Right kidney (tissue), 1 donor: ENCODE measurements at regions not wholly inside any gene's neighbourhood (a gene's known extent, or its start where the extent isn't known, plus 50 kb on each side); places are given as distances from the start of the nearest gene placed in this dataset.
"Not testable (repeated sequence)": the region's sequence is repeated elsewhere in the genome, so short reads cannot be mapped to it uniquely, and the experiment has no call there.

ENCODE experiments used
- DNase-seq: peaks from one replicate; pipeline ENCODE4 v3.0.0-alpha.2; 2016

DNA sequence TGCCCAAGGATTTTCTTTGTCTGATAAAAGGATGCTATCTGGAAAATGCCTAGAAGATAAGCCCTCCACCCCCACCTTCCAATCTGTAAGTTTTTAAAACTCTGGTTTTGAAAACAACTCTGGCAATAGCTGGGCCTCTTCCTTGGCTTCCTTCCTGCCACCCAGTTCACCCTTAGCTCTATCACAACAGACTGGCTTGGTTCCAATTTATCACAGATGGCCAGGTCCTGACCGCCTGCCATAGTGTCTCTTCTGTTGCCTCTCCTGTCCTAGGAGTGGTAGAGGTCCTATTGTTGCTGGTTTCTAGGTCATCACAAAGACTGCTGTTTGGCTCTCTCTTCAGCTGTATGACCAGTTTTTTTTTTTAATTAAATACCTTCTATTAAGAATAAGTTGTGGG lies 1727.9 kb upstream of the SLC39A10 start:
- DNase-seq: no peak

DNA sequence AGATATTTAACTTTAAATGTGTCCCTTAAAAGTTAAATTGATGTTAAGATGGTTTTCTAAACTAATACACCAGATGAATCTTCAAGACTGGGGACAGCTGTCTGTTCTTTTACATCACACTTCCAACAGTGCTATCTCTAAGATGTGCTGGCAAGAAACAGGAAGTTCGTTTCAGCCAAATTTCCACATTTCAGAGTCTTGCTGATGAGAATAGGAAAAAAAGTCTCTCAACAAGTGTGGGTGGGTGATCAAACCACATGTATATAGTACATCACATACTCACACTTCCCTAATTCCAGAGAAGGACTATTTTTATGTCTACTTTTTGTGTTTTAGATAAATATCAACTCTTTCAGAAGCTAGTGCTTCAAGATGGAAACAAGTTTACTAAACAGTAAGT lies 1712.8 kb upstream of the TMEFF2 start:
- no peak for DNase-seq

DNA sequence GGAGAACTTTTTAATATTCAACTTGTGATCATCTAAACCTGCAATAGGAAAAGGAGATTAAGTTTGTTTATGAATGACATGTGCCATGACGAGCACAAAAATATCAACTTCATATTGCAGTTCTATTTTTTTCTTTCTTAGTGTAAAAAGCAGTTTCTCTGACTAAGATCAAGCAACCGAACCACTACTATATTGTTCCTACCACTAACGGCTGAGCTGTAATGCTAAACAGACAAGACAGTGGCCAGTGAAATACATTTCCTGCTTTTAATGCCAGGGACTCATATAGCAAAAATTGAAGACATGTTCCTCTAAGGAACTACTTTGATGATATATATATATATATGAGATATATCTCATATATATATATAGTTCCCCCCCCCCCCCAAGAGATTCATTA lies 1705.6 kb upstream of the TMEFF2 start:
- no peak for DNase-seq

DNA sequence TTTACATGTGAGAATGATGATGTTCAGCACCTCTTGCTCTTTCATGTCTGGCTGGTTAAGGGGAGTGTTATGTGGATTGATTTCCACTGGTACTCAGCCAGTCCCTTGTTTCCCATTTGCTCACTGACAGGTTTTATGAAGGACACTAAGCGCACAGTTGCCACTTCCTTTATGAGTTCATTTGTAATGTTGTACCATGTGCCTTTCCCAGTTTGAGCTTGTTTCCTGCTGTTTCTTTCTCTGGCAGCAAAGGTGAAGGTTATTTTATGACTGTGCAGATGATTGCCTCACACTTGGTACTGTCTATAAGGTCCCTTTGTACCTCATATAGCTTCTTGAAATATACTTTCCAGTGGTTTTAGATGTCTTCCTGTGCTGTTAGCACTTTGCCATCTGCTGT lies 1700.5 kb upstream of the TMEFF2 start:
- no peak for DNase-seq

DNA sequence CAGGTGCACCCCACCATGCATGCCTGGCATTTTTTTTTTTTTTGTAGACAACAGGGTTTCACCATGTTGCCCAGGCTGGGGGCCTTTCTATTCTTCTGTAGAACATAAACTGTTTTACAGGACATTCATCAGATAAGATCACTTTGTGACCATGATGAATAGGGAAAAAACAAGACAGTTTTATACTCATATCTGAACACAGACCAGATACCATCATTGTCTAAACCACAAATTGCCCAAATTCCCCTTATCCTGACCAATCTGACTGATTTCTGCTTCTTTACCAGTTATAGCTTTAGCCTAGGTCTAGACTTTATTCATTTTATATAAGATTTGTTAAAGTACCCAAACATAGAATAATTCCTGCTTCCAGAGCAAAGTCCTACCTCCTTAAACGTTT lies 1699.3 kb upstream of the TMEFF2 start:
- DNase-seq: no peak

DNA sequence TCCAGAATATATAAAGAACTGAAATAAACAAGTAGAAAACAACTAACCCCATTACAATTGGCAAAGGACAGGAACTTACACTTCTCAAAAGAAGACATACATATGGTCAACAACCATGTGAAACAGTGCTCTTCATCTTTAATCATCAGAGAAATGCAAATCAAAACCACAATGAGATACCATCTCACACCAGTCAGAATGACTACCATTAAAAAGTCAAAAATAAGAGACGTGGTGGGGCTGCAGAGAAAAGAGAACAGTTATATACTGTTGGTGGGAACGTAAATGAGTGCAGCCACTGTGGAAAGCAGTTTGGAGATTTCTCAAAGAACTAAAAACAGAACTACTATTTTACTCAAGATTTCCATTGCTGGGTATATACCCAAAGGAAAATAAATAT lies 1696.3 kb upstream of the TMEFF2 start:
- no peak for DNase-seq

DNA sequence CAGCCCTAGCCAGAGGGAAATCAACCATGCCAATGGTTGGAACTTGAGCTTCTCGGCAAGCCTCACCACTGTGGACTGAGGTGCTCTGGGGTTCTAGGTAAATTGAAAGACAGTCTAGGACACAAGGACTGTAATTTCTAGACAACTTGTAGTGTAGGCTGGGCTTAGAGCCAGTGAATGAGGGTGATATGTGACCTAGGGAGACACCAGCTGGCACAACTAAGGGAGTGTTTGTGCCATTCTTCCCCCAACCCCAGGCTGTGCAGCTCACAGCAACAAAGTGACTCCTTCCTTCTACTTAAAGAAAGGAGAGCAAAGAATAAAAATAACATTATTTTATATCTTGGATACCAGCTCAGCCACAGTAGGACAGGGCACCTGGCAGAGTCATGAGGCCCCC lies 1690.7 kb upstream of the TMEFF2 start:
- no peak for DNase-seq

DNA sequence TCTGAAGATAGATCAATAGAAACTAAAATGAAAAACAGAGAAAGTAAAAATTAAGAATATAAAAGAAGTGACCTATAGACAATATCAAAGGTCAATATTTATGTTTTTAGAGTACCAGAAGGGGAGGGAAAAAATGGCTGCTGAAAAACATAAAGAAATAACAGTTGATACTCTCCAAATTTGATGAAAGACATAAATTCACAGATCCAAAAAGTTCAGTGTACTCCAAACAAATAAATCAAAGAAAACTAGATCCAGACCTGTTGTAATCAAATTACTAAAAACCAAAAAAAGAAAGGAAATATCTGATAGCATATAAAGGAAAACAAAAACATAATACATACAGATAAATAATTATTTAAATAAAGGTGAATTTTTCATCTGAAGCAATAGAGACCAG lies 1689.1 kb upstream of the TMEFF2 start:
- DNase-seq: no peak

DNA sequence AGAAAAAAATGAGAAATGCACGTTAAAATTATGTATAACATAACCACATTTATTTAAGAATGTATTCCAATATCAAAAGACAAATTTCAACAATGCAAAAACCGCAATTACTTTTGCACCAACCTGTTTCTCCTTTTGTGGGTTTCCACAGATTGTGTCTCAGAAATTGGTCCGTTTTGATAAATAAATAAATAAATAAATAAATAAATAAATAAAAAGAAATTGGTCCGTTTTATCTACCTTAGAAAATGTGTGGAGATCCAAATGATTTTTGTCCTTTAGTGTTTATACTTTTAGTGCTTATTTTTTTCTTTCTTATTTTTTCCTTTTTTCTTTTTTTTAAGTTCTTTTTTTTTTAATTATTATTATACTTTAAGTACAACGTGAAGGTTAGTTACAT lies 1682.2 kb upstream of the TMEFF2 start:
- DNase-seq: no peak

DNA sequence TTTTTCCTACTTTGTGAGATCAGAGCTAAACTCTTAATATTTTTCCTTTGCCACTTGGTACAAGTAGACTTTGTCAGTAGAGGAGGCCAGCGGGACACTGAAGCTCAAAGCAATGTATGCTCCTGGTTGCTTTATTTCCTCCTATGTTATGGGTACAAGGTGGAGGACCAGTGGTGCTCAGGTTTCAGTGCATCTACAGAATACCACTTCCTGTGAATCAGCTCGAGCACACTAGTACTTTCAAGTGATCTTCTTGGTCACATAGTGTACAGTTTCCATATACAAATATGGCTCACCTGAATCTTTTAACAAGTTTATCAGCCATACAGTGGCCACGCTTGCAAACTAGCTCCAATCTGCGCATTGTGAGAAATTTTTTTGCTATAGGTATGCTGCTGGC lies 1674.8 kb upstream of the TMEFF2 start:
- DNase-seq: no peak

DNA sequence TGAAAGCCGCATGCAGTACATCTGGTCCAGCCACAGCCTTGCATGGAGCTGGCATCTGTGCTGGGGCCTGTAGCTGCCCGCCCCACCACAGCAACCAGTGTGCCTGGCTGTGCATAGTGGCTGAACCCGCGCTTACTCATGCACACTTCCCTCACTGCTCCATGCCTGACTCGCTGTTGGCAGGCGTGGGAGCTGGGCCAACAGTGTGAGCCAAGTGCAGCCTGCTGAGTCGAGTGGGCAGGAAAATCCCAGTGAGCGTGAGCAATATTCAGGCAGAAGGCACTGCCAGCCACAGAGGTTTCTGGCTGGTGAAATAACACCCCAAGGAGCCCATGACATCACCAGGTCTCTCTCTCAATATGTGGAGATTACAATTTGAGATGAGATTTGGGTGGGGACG lies 1674.1 kb upstream of the TMEFF2 start:
- DNase-seq: no peak

DNA sequence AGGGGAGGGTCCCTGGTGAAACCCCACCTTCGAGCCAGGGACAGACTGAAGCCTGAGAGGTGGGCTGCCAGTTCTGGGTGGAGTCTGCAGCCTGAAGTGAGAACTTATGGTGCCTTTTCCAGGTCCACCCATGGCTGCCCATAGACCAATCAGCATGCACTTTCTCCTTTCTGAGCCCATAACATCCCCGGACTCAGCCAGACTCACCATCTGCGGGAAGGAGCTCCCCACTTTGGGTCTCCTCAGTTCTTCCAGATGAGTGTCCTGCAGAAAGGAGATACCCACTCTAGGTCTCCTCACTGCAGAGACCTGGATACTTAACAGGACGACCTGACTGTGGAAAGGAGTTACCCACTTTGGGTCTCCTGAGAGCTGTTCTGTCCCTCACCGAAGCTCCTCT lies 1673.4 kb upstream of the TMEFF2 start:
- DNase-seq: no peak

DNA sequence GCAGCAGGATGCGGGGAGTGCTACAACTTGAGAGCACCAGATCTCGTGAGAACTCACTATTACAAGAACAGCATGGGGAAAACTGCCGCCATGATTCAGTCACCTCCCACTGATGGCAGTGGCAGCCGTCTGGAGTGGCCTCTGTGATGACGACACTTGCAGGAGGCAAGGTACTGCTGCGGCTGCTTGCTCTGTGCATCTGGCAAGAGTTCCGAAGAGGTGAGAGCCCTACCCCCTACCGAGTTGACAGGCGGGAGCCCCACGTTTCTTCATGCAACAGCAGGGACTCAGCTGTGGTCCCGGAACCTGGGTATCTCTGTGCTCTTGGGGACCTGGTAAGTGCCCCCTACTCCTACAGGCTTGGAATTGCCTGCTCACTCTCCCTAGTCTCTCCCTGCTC lies 1672.7 kb upstream of the TMEFF2 start:
- no peak for DNase-seq

DNA sequence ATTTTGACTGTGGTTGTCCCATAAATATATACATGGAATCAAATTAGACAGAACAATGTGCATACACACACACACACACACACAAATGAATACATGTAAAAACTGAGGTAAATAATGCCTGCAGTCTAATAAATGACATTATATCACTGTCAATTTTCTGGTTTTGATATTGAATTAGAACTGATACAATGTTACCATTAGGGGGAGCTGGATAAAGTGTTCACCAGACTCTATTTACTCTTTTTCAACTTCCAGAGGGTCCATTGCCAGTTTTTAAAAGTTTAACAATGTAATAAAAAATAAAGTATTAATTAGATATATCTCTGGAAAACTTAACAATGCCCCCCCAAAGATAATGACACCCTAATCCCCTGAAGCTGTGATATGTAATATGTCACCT lies 1666.8 kb upstream of the TMEFF2 start:
- DNase-seq: no peak

DNA sequence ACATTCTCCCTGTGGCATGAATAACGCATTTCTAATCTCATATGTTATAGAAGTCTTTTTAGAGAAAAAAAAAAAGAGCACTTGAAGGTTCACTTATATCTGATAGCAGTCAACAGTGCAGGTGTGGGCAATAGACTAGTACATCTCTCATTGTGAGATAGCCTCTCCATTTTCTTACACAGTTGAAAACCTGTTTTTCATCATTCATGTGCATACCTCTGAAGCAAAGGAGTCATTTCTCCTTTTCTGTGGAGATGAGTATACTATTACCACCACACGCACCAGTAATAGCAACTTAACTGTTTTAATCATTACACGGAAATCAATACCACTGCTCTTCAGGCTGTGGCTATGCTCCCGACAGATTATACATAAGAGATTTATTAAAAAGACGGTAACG lies 1653.3 kb upstream of the TMEFF2 start:
- DNase-seq: no peak

DNA sequence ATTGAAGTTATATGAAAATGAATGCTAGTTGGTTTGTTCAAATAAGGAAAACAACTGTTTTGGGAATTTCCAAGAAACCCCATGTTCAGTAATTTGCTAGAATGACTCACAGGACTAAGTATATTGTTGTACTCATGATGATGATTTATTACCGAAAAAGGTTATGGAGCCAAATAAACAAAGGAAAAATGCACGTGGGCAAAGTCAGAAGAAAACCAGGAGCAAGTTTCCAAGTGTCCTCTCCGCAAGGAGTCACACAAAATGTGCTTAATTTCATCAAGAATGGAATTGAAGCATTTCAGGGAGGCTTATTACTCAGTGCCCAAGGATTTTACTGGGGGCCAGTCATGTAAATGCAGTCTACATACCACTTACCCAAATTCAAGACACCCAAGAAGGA lies 1652.4 kb upstream of the TMEFF2 start:
- DNase-seq: no peak

DNA sequence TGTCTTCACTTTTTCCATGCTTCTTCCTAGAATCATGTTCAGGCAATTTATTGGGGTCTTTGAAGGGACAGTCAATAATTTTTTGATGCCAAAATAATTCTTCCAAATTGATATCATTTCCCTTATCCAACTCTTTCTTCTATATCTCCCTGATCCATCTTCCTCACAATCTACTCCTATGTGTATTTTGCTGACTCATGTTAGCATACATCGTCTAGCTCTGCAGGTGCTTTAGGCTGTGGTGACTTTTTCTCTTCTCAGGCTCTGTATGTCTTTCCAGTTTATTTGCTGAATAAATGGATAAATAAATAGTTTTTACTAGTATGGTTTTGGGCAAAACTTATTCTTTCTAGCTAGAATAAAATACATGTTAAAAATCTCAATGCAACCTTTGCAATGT lies 1650.9 kb upstream of the TMEFF2 start:
- no peak for DNase-seq

DNA sequence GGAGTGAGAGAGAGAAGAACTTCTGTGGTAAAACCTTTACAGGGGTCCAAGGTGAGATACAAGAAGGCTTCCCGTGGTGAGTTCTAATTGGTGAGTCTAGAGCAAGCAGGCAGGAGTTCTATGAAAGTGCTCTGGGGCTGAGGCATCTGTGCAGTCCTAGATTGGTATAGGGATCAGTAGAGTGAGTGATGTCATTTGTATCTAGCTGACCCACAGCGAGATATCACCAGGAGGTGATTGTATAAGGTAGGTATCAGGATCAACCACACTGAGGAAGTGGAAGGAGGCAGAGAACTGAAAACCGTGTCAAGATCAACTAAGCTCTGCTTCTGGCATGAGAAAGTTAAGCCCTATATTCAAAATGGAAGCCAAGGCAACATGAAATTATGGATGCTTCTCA lies 1648.9 kb upstream of the TMEFF2 start:
- no peak for DNase-seq

DNA sequence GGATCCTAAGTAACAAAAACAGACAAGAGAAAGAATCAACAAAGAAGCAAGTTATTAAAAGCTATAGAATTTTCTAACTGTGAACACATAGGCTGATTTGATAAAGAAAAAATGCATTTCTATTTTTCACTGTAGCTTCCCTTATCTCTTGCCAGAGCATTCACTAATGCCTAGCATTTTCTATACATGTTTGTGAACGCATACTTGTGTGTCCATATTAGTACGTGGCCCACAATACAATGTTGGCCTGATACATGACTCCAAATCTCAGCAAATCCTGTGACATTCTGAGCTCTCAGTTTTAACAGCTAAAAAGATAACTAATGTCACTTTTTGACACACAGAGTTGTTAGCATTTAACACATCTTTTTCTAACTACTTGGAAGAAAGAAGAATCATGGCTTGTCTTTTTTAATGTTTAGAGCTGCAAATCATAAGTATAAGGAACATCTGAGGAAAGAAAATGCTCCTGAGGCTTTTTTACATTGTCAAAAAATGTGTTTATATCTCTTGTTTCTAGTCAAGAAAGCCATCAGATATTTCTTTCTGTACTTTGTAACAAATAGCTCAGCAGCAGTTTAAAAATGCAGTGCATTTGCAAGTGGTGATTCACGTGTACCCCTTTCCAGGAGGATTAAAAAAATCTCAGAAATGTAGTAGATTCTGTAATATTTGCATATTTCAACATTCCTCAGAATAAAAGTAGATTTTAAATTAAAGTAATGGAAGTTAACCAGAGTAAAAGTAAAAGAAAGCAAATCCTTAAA lies 1646.8 kb upstream of the TMEFF2 start:
- no peak for DNase-seq

DNA sequence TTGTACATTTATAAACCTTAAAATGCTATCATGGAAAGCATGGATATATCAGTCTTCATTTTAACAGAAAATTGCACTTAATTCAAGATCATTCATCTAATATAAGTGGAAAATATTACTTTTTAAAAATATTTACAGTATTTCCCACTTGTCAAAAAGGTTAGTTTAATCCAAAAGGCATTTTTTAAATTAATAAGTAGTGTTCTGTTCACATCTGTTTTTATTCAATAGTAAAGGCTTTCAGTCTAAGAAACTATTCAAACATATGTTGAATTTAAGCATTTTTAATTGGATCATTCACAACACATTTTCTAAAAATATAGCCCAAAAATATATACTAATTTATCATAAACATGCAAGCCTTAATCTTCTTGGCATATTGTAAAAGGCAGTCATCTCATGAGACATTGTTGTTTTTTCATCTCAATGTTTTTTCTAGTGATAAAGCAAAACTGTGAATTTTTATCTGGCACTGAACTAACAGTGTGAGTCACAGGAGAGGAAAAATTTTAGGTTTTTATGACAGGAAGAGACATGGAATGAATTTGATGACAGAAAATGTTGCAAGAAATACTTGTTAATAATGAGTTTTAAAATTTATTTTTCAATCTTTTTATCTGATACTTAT lies 1642.5 kb upstream of the TMEFF2 start:
- no peak for DNase-seq

DNA sequence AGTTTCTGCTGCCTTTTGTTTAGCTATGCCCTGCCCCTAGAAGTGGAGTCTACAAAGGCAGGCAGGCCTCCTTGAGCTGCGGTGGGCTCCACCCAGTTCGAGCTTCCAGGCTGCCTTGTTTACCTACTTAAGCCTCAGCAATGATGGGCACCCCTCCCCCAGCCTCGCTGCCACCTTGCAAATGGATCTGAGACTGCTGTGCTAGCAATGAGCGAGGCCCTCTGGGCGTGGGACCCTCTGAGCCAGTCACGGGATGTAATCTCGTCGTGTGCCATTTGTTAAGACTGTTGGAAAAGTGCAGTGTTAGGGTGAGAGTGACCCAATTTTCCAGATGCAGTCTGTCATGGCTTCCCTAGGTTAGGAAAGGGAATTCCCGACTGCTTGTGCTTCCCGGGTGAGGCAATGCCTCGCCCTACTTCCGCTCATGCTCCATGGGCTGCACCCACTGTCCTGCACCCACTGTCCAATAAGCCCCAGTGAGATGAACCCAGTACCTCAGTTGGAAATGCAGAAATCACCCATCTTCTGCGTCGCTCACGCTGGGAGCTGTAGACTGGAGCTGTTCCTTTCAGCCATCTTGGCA lies 1641.8 kb upstream of the TMEFF2 start:
- DNase-seq: not testable (repeated sequence)

DNA sequence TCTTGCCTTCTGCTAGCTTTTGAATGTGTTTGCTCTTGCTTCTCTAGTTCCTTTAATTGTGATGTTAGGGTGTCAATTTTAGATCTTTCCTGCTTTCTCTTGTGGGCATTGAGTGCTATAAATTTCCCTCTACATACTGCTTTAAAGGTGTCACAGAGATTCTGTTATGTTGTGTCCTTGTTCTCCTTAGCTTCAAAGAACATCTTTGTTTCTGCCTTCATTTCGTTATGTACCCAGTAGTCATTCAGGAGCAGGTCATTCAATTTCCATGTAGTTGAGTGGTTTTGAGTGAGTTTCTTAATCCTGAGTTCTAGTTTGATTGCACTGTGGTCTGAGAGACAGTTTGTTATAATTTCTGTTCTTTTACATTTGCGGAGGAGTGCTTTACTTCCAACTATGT lies 1639.2 kb upstream of the TMEFF2 start:
- not testable (repeated sequence) for DNase-seq

DNA sequence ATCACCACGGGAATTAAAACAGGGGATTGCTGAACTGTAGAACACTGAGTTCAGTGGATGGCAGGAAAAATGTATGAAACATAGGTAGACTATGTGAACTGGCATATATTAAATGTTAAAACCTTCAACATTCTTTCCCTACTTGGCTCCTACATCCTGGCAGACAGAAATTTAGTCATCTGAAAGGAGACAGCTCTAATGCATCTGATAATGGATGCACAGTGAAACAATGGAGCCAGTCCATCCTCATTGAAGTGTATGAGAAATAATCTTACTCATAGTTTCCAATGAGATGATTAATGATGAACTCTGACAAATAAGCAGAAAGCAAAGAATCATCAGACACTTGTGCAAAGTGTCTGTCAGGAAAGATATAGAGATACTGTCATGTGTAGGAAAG lies 1629.7 kb upstream of the TMEFF2 start:
- no peak for DNase-seq

DNA sequence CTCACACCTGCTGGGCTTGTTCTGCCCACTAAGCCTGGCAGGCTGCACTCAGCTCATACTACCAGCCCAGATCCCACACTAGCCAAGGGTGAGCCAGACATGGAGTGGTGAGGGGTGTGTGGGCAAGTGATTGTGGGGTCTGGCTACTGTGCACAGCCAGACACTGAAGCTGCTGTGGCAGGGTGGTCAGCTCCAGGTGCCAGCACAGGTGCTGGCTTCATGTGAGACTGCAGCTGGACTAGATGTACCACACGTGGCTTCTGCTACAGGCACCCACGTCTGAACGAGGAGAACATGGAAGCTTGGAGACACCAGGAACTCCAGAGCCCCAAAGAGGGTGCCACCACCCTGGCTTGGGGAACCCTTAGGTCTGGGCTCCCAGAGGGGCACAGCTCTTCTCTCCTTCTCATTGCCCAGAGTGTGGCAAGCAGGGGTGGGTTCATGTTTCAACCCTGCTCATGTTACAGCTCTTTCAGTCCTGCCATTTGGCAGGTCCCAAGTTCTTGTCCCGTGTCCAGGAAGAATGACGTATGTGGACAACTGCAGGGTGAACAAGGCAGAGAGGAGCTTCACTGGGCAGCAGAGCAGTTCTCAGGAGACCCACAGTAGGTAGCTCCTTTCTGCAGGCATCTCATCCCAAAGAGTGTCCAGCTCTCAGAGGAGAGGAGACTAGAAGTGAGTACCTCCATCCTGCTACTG lies 1624.2 kb upstream of the TMEFF2 start:
- no peak for DNase-seq
